Esophagus (tissue), 2 donors: ENCODE measurements at regions not wholly inside any gene's neighbourhood (a gene's known extent, or its start where the extent isn't known, plus 50 kb on each side); places are given as distances from the start of the nearest gene placed in this dataset.
A peak's percentile ranks its signal among the peaks of the same experiment; 100 is the strongest.

ENCODE experiments used
- H3K27ac ChIP-seq, 2 donors: one replicate each; pipeline ENCODE4 v1.5.1; 2013; ENCODE audit warnings: low read depth in 2 of 2, mild to moderate bottlenecking in 2 of 2, inconsistent platforms in 1 of 2, low read length in 1 of 2, moderate library complexity in 1 of 2
- H3K27me3 ChIP-seq, 2 donors: one replicate each; pipeline ENCODE4 v1.6.1; 2013; ENCODE audit warnings: low read length in 2 of 2, control low read depth in 1 of 2, mild to moderate bottlenecking in 1 of 2; ENCODE audit not compliant: insufficient read depth in 2 of 2, control insufficient read depth in 1 of 2
- H3K36me3 ChIP-seq, 2 donors: one replicate each; pipeline ENCODE4 v1.6.1; 2013; ENCODE audit warnings: low read length in 1 of 2; ENCODE audit not compliant: control insufficient read depth in 2 of 2, insufficient read depth in 2 of 2
- H3K4me1 ChIP-seq, 2 donors: one replicate each; pipeline ENCODE4 v1.6.1; 2013; ENCODE audit warnings: low read length in 1 of 2; ENCODE audit not compliant: control insufficient read depth in 2 of 2, insufficient read depth in 2 of 2
- H3K4me3 ChIP-seq, 2 donors: one replicate each; pipeline ENCODE4 v1.5.1; 2013; ENCODE audit warnings: low read length in 2 of 2, mild to moderate bottlenecking in 2 of 2, low read depth in 1 of 2, moderate library complexity in 1 of 2
- H3K9me3 ChIP-seq, 2 donors: one replicate each; pipeline ENCODE4 v1.6.1; 2013; ENCODE audit warnings: mild to moderate bottlenecking in 2 of 2, low read depth in 1 of 2, low read length in 1 of 2, moderate library complexity in 1 of 2; ENCODE audit not compliant: control insufficient read depth in 2 of 2, insufficient read depth in 1 of 2
- WGBS, 2 donors: extraction: QIAGEN DNeasy Blood & Tissue Kit; methylation state at CpG; one replicate each; pipeline ENCODE4 v1.1.7; 2013; 5-methylcytosine and 5-hydroxymethylcytosine counted together
- donor health status: healthy with polysubstance abuse.
- donor health status: Bipolar disorder and iron deficiency.

GRCh38 chr4:26034849-26035248, 120.8 kb downstream of the SMIM20 start:
- Histone ChIP-seq H3K4me1 (no peaks in the 10 kb centered on the region), H3K4me3 (no peak overlapping the region), H3K9me3 (no peaks in the 10 kb centered on the region), H3K27me3 (peaks cover 0 to 3% of the 10 kb centered on the region in 2 donors), H3K27ac (no peak overlapping the region), H3K36me3 (no peaks in the 10 kb centered on the region)
- WGBS, 2 donors, result 69 to 81% methylated on average over 2 of the region's 2 CpGs

- no peaks in the 10 kb centered on the region for H3K4me1 ChIP-seq
- no peaks in the 10 kb centered on the region for H3K9me3 ChIP-seq
- 69 to 82% methylated on average over 5 of the region's 5 CpGs for WGBS, 2 donors
- H3K36me3 ChIP-seq, result no peaks in the 10 kb centered on the region
- H3K27me3 ChIP-seq, result peaks cover 0 to 3% of the 10 kb centered on the region in 2 donors
- no peak overlapping the region for H3K4me3 ChIP-seq
- no peak overlapping the region for H3K27ac ChIP-seq
These were observed 121.9 kb downstream of the SMIM20 start for GRCh38 chr4:26035921-26036320.

- Histone ChIP-seq H3K27me3 (peaks cover 0 to 3% of the 10 kb centered on the region in 2 donors), H3K27ac (no peak overlapping the region)
- WGBS, 2 donors, result 69 to 73% methylated on average over 9 of the region's 9 CpGs
These were observed 125.8 kb downstream of the SMIM20 start for GRCh38 chr4:26039639-26040359.

DNA sequence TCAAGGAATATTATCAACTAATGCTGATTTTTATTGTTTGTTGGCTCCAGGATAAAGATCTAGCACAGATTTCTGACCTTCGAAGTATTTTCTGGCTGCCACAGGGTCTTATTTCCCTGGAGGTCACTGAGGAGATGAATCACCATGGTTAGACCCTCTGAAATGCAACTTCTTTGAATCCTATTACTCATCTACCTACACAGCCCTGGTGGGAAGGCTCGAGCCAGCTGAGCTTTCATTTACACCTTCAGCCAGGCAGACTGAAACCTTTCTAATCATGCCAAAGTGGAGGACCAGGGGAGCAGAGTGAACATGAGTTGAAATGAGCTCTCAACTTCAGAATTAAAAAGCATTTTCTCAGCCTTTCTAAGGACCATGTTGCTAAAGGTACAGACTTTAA, 130.5 kb downstream of the SMIM20 start:
- no peaks in the 10 kb centered on the region for H3K9me3 ChIP-seq
- no peak overlapping the region for H3K27ac ChIP-seq
- 70 to 72% methylated on average over 2 of the region's 2 CpGs for WGBS, 2 donors

More at GRCh38 chr4:26039639-26040359, 125.8 kb downstream of the SMIM20 start:
- no peak overlapping the region for H3K4me3 ChIP-seq
- H3K36me3 ChIP-seq, result no peaks in the 10 kb centered on the region
- H3K4me1 ChIP-seq, result no peaks in the 10 kb centered on the region
- H3K9me3 ChIP-seq, result no peaks in the 10 kb centered on the region

GRCh38 chr4:26044983-26045382, 131.0 kb downstream of the SMIM20 start:
- H3K4me1 ChIP-seq, result peaks cover 0 to 5% of the 10 kb centered on the region in 2 donors
- no peaks in the 10 kb centered on the region for H3K27me3 ChIP-seq
- no peak overlapping the region for H3K4me3 ChIP-seq
- no peak overlapping the region for H3K27ac ChIP-seq
- H3K9me3 ChIP-seq, result no peaks in the 10 kb centered on the region
- WGBS, 2 donors, result 91 to 93% methylated on average over 4 of the region's 4 CpGs
- H3K36me3 ChIP-seq, result no peaks in the 10 kb centered on the region

More for the DNA sequence above, 130.5 kb downstream of the SMIM20 start:
- H3K27me3 ChIP-seq, result no peaks in the 10 kb centered on the region
- H3K4me3 ChIP-seq, result no peak overlapping the region
- no peaks in the 10 kb centered on the region for H3K36me3 ChIP-seq
- H3K4me1 ChIP-seq, result peaks cover 0 to 3% of the 10 kb centered on the region in 2 donors

GRCh38 chr4:26047795-26048194, 133.8 kb downstream of the SMIM20 start:
- WGBS, 2 donors, result 86 to 92% methylated on average over 5 of the region's 5 CpGs
- Histone ChIP-seq H3K36me3 (no peaks in the 10 kb centered on the region), H3K9me3 (no peaks in the 10 kb centered on the region), H3K27me3 (peaks cover 0 to 2% of the 10 kb centered on the region in 2 donors), H3K27ac (peak overlapping the region; percentile 78 to 82), H3K4me1 (peaks cover 2 to 5% of the 10 kb centered on the region in 2 donors), H3K4me3 (no peak overlapping the region)

GRCh38 chr4:26048378-26048882, 134.4 kb downstream of the SMIM20 start:
- peaks cover 0 to 3% of the 10 kb centered on the region in 2 donors for H3K27me3 ChIP-seq
- peaks cover 2 to 5% of the 10 kb centered on the region in 2 donors for H3K4me1 ChIP-seq
- WGBS, 2 donors, result 50 to 53% methylated on average over 12 of the region's 12 CpGs
- no peaks in the 10 kb centered on the region for H3K9me3 ChIP-seq
- peak overlapping the region; percentile 78 to 82 for H3K27ac ChIP-seq
- no peaks in the 10 kb centered on the region for H3K36me3 ChIP-seq
- H3K4me3 ChIP-seq, result no peak overlapping the region

DNA sequence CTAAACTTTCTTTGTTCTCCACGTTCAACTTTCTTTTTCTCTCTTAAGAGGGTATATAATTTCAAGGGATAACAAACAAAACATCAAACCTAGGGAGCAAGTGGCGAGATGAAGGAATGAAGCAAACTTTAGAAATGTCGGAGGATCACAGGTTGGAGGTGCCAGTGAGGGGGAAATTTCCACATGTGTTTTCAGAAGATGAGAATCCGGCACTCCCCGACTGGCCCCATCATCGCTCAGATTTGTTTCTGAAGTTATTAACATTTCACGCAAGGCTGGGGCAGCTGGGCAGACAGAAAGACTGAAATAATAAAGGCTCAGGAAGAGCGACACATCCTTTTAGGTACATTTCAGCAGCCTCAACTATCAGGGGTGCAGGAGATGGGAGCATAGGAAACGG, 134.9 kb downstream of the SMIM20 start:
- Histone ChIP-seq H3K9me3 (no peaks in the 10 kb centered on the region), H3K4me3 (no peak overlapping the region), H3K27me3 (peaks cover 0 to 3% of the 10 kb centered on the region in 2 donors), H3K27ac (peak overlapping the region; percentile 45 to 76), H3K4me1 (peaks cover 2 to 5% of the 10 kb centered on the region in 2 donors), H3K36me3 (no peaks in the 10 kb centered on the region)
- WGBS, 2 donors, result 67 to 71% methylated on average over 9 of the region's 9 CpGs

DNA sequence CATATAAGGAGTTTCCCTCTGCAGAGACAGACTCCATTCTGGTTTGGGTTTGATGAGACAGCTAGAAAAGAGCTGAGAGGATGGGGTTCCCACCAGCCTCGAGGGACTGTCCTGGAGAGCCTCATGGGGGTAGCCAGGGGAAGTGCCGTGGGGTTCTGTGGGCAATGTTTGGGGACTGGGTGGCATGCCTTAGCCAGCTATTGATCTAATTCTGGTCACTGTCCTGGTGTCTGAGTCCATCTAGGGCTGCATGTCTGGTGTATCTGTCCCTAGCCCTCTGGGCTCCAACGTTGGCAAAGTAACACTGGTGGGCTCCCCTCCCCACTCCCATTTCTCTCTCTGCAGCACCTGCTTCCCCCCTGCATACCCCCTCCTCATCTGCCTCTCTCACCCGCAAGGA, 135.4 kb downstream of the SMIM20 start:
- H3K27ac ChIP-seq, result peak overlapping the region; percentile 45 to 76
- peaks cover 0 to 3% of the 10 kb centered on the region in 2 donors for H3K27me3 ChIP-seq
- no peak overlapping the region for H3K4me3 ChIP-seq
- H3K9me3 ChIP-seq, result no peaks in the 10 kb centered on the region
- H3K4me1 ChIP-seq, result peaks cover 2 to 5% of the 10 kb centered on the region in 2 donors
- WGBS, 2 donors, result 82 to 84% methylated on average over 4 of the region's 4 CpGs
- no peaks in the 10 kb centered on the region for H3K36me3 ChIP-seq

GRCh38 chr4:26050212-26050643, 136.2 kb downstream of the SMIM20 start:
- Histone ChIP-seq H3K36me3 (no peaks in the 10 kb centered on the region), H3K27ac (peak overlapping the region in 1 of 2 donors; percentile 45), H3K4me3 (no peak overlapping the region), H3K27me3 (peaks cover 0 to 3% of the 10 kb centered on the region in 2 donors), H3K9me3 (no peaks in the 10 kb centered on the region), H3K4me1 (peaks cover 2 to 5% of the 10 kb centered on the region in 2 donors)
- 69 to 72% methylated on average over 8 of the region's 8 CpGs for WGBS, 2 donors
